H54 (cell line): ENCODE measurements at regions not wholly inside any gene's neighbourhood (a gene's known extent, or its start where the extent isn't known, plus 50 kb on each side); places are given as distances from the start of the nearest gene placed in this dataset.
A peak's percentile ranks its signal among the peaks of the same experiment; 100 is the strongest.

Source experiments
- DNase-seq: peaks from one replicate; pipeline ENCODE4 v3.0.0; 2011; ENCODE audit warnings: low spot score, mixed read lengths; ENCODE audit not compliant: insufficient read length
- FAIRE-seq: peaks from 3 replicates; lab custom pipeline; 2011; peaks lifted over from hg19 to GRCh38; lab: Jason Lieb, UNC
- POLR2A ChIP-seq: IDR thresholded peaks from 2 replicates; pipeline ENCODE4 v1.6.1; 2011; ENCODE audit warnings: low read depth, mild to moderate bottlenecking, low read length

DNA sequence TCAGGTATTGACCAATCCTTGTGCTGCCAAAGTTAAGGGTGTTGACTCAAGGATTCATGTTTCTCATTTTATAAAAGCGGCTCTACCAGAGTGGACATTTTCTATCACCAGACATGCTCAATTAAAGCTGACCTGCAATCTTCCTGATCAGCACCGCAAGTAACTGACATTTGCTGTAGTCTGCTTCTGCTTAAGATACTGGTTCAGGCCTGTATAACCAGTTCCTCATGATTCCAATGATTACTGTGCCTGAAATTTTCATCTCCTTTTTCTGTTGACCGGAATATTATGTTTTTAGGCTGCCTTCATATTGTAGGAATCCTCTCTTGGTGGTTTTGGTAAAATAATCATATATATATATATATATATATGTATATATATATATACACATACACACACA is 160.2 kb upstream of the SPIN4 start:
- DNase-seq, result no peak
- no peak for TF ChIP-seq POLR2A
- FAIRE-seq, result no peak

DNA sequence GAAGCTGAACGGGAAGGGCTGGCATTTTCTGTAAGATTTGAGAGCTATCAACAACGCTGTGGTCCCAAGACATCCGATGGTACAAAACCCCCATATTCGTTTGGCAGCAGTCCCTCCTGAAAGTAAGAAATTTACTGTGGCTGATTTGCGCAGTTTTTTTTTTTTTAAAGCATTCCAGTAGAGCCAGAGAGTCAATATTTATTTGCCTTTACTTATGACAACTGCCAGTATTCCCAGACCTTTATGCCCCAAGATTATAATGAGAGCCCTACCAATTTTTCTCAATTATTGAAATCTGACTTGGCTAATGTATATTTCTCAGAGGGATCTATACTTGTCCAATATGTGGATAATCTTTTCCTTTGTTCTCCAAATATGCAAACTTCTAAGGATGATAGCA is 157.5 kb upstream of the SPIN4 start:
- TF ChIP-seq POLR2A, result no peak
- no peak for FAIRE-seq
- no peak for DNase-seq

DNA sequence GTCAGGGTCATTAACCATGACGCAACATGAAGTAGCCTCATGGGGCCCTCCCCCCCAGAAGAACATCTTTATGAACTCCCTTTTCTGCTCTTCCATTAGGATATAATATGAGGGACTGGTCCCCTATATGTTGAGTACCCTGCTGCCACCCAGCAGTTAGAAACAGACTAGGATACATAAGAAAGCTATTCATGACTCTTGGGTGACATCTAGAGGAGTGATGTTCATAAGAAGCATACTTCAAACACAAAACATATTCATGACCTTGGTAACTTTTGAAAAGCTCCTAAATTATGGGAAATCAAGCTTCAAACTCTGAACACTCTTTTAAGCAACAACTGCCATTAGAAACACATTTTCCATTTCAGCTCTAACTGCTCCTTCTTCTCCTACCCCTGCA is 155.2 kb upstream of the SPIN4 start:
- FAIRE-seq (no peak), DNase-seq (no peak)
- TF ChIP-seq POLR2A, result no peak

DNA sequence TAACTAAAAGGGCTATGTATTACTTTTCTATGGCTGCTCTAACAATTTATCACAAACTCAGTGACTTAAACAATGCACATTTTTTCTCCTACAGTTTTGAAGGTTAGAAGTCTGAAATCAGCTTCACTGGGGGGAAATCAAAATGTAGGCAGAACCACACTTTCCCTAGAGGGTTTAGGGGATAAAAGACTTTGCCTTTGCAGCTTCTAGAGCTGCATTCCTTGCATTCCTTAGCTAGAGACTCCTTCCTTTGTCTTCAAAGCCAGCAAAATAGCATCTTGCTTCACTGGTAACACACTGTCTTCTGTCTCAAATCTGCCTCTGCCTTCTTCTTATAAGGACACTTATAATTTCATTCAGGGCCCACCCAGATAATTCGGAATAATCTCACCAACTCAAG is 152.4 kb upstream of the SPIN4 start:
- DNase-seq (peak; percentile 3), FAIRE-seq (peak; percentile 52)
- no peak for TF ChIP-seq POLR2A

DNA sequence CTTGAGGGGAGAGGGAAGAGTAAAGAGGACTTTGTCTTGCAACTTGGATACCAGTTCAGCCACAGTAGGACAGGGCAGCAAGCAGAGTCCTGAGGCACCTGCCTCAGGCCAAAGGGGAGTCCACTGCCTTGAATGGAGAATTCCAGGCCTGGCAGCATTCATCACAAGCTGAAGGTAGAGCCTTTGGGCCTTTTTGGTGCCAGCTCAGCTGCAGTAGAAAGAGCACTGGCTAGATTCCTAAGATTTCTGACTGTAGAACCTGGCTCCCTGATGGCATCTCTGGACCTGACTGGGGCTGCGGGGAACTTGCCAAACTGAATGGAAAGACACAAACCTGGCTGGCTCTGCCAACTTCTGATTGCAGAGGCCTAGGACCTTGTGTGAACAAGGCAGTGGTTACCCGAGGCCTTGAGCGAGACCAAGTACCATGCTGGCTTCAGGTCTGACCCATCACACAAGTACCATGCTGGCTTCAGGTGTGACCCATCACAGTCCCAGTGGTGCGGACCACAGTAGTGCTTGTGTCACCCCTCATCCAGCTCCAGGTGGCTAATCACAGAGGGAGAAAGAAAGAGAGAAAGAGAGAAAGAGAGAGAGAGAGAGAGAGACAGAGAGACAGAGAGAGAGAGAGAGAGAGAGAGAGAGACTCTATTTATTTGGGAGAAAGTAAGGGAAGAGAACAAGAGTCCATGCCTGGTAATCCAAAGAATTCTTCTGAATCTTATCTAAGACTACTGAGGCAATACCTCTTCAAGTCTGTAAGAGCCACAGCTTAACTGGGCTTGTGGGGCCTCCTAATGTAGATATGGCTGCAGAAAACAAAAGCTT is 137.6 kb upstream of the SPIN4 start:
- no peak for TF ChIP-seq POLR2A
- FAIRE-seq (no peak), DNase-seq (no peak)

DNA sequence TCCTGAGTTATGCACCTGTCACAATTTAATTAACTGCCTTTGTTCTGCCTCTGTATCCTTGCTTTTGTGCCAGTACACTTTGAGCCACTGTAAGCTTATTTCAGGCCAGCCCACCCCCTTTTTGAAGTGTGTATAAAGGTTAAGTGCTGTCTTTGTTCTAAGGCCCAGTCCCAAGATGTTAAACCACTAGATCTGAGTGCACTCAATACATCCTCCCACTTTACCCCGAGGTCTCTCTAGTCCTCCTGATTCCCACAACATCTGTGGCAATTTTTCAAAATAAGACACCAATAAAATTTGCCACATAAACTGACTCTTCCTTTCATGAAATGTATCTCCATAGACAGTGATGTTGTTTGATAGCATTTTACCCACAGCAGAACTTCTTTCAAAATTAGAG is 124.1 kb upstream of the SPIN4 start:
- FAIRE-seq (no peak), DNase-seq (no peak)
- no peak for TF ChIP-seq POLR2A

DNA sequence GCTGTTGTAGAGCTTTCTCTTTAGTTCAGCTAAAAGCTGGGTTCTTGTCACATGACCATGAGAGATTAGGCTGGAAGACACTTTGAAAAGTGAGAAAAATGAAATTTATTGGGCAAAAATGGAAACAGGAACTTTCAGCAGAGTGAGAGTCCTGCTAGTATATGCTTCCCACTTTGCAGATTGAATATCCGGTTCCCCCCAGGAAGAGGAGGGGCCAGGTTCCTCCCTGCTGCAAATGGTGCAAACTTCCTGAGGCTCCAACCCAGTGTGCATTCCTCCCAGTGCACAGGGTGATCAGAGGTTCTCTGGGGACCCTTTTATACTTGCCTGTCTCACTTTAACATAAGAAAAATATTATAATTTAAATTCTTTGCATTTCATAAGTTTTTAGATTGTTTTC is 119.9 kb upstream of the SPIN4 start:
- no peak for FAIRE-seq
- no peak for DNase-seq
- TF ChIP-seq POLR2A, result no peak

DNA sequence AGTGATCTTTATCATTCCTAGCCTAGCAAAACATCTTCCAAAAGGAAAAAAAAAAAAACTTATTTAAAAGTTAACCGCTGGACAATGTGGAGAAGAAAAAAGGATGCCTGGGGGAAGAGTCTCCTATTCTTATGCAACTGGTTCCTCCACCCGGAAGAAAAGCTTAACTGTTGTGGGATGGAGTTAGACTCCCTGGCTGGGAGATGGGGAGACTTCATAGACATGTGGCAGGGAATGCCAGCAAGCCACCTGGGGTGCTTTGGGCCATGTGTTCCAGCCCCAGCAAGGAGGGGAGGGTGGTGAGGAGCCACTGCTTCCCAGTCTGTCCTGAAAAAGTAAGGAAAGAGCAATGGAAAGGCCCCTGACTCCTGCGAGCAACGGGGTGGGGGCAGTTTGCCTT is 119.4 kb upstream of the SPIN4 start:
- DNase-seq (no peak), FAIRE-seq (no peak)
- no peak for TF ChIP-seq POLR2A

DNA sequence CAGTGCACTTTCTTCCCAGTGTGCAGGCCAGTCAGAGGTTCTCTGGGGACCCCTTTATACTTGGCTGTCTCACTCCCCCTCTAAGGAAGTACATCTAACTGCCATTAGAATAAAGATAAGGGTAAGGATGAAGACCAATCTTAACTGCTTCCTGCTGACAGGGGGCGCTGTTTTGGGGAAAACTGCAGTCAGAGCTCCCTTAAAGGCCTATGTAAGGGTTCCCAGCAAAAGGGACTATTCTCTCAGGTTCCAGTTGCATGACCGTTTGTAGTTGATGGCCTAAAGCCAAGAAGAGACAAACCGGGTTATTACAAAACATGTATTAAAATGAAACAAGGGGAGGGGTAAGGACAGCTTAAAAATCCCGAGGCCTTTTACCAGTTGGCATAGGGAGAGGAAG is 115.6 kb upstream of the SPIN4 start:
- FAIRE-seq, result no peak
- no peak for TF ChIP-seq POLR2A
- DNase-seq, result no peak

DNA sequence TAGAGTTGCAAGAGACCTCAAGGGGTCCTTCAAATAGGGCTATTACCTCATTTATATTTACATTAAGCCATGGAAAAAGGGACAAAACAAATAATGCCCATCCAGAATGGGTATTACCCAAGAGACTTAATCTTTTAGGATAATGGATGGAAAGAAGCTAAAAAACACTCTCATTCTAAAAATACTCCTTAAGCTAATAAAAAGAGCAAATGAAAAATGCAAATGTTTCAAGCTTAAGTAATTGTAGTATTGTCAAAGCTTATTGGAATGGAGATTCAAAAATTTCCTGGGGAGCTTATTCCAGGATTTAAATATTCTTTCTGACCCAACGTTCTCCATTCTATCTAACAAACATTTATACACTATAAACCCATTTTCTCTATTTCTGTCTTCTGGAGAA is 107.8 kb upstream of the SPIN4 start:
- no peak for FAIRE-seq
- TF ChIP-seq POLR2A, result no peak

DNA sequence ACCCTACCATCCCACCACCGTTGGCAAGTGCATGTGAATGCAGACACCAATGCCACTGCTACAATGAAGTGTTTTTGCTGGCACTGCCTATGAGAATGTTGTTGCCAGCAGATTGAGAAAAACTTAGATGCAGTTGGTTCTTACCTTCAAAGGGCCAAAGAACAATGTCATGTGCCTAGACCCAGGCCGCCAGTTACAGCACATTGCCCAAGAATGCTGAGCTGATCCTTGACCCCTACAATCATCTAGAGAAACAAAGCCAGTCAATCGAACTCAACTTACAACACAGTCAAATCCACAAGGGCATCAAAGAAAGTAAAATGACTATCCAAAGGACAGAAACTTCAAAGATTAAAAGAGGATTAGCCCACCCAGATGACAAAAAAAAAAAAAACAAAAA is 102.4 kb upstream of the SPIN4 start:
- DNase-seq (no peak), FAIRE-seq (no peak)
- no peak for TF ChIP-seq POLR2A

More for the DNA sequence above, 107.8 kb upstream of the SPIN4 start:
- DNase-seq, result no peak

DNA sequence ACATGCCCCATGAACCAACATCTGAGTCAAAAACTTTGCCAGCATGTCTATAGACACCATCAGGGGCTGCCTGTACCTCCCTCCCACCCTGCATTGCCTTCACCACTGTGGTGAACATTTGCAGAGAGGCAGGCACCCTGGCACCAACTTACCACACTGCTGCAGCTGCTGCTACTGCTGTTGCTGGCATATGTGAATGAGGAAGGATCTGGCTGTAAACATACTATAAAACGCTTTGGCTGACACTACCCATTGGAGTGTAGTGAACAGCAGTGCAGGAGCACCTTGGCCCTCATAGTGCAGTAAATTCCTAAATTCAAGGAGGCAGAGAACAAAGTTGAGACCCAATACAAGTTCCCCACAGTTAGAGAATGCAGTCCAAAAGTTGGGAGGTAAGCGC is 90.6 kb upstream of the SPIN4 start:
- no peak for FAIRE-seq
- TF ChIP-seq POLR2A, result no peak
- DNase-seq, result no peak

DNA sequence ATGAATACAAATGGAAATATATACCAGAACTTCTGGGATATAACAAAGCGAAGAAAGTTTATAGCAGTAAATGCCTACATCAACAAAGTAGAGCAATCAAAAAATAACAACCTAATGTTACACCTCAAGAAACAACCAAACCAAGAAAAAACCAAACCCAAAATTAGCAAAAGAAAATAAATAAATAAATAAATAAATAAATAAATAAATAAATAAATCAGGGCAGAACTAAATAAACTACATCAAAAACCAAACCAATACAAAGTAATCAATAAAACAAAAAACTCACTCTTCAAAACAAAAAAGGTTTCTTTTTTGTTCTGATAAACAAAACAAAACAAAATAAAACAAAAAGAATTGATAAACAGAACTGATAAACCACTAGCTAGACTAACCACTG is 88.4 kb upstream of the SPIN4 start:
- no peak for FAIRE-seq
- no peak for DNase-seq
- no peak for TF ChIP-seq POLR2A

DNA sequence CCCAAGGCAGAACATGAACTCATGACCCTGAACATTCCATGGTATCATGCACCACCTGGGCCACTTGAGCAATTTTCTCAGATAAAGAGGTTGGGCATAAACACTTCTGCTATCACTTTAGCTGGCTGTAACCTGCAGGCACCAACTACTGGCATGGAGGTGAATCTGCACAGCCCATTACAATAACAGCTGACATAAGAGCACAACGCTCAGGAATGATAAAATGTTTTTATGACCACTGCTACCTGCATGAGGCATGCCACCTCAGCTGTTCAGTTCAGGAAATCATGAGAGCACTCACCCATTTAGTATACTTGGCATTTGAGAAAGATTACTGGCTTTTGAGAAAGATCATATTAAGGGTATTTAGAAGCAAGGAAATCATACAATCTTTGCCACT is 85.7 kb upstream of the SPIN4 start:
- no peak for DNase-seq
- no peak for TF ChIP-seq POLR2A
- FAIRE-seq, result no peak

DNA sequence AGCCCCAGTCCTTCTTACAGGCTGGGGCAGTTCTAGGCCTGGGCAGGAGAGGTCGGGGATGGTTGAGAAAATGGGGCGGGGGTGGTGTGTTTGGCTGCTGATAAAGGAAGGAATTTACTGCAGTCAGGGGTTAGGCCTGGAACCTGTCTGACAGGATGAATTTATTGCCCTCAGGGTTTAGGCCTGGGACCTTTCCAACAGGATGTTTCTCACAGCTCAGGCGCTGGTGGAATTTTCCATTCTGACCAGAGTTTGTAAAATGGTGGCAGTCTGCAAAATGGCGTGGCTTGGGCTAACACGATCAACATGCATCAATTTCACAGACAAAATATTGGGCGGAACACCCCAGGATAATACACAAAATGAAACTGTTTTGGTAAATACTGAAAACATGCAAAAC is 83.5 kb upstream of the SPIN4 start:
- TF ChIP-seq POLR2A, result no peak
- no peak for DNase-seq
- FAIRE-seq, result no peak

DNA sequence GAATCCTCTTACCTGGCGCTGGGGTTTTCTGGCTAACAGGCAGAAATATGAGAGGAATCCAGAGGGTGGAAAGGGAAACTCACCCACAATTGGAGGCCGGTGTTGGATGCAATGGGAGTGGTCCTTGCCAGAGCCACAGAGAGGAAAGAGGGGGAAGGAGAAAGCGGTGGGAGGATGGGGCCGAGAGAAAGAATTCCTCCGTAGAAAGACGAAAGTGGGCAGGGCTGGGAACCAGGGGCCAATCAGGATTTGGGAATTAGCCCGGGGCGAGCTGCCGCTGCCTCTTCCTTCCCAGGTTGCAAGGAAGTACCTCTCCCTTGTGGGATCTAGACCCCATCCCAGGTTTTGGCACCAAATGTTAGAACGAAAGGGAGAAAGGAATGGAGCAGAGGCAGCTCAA is 83.1 kb upstream of the SPIN4 start:
- FAIRE-seq, result no peak
- TF ChIP-seq POLR2A, result no peak
- no peak for DNase-seq
